KMS-11 (cell line): ENCODE measurements at regions not wholly inside any gene's neighbourhood (a gene's known extent, or its start where the extent isn't known, plus 50 kb on each side); places are given as distances from the start of the nearest gene placed in this dataset.

Experiments used
- H2AFZ ChIP-seq: fragments of 200-600 bp; sonication (generic); 2 replicates; pipeline ENCODE4 v1.6.1; 2016; ENCODE audit warnings: antibody characterized with exemption, mixed run types, low read depth
- H3K27ac ChIP-seq: fragments of 200-600 bp; sonication (generic); 2 replicates; pipeline ENCODE4 v1.6.1; 2016; ENCODE audit warnings: mild to moderate bottlenecking, mixed run types
- H3K27me3 ChIP-seq: fragments of 200-600 bp; sonication (generic); 2 replicates; pipeline ENCODE4 v1.6.1; 2017; ENCODE audit warnings: mild to moderate bottlenecking, low read depth, mixed run types, moderate library complexity; ENCODE audit not compliant: insufficient read depth
- H3K36me3 ChIP-seq: fragments of 200-600 bp; sonication (generic); 2 replicates; pipeline ENCODE4 v1.6.1; 2017; ENCODE audit warnings: mild to moderate bottlenecking, mixed run types; ENCODE audit not compliant: insufficient read depth
- H3K4me1 ChIP-seq: fragments of 200-600 bp; sonication (generic); 2 replicates; pipeline ENCODE4 v1.6.1; 2016; ENCODE audit warnings: mild to moderate bottlenecking, low read depth, mixed run types; ENCODE audit not compliant: poor library complexity, severe bottlenecking
- H3K4me2 ChIP-seq: fragments of 200-600 bp; sonication (generic); 2 replicates; pipeline ENCODE4 v1.7.0; 2016; ENCODE audit warnings: mild to moderate bottlenecking, mixed run types
- H3K4me3 ChIP-seq: fragments of 200-600 bp; sonication (generic); IDR thresholded peaks from 2 replicates; pipeline ENCODE4 v1.6.1; 2017; ENCODE audit warnings: low read depth, low read length, mixed read lengths; ENCODE audit not compliant: insufficient read depth
- H3K79me2 ChIP-seq: fragments of 200-600 bp; sonication (generic); 2 replicates; pipeline ENCODE4 v1.6.1; 2016; ENCODE audit warnings: low read depth, mixed run types; ENCODE audit not compliant: insufficient read depth
- H3K9ac ChIP-seq: fragments of 200-600 bp; sonication (generic); 2 replicates; pipeline ENCODE4 v1.6.1; 2016; ENCODE audit warnings: mild to moderate bottlenecking, mixed run types
- H4K20me1 ChIP-seq: fragments of 200-600 bp; sonication (generic); 2 replicates; pipeline ENCODE4 v1.6.1; 2016; ENCODE audit warnings: mild to moderate bottlenecking, mixed run types; ENCODE audit not compliant: insufficient read depth
- TF ChIP-seq, protein P1 (sequence below): fragments of 200-600 bp; sonication (generic); conservative IDR thresholded peaks from 2 replicates; pipeline ENCODE4 v1.6.1; 2017; ENCODE audit warnings: low read depth, mild to moderate bottlenecking, antibody characterized with exemption, low read length, moderate library complexity, mixed read lengths

DNA sequence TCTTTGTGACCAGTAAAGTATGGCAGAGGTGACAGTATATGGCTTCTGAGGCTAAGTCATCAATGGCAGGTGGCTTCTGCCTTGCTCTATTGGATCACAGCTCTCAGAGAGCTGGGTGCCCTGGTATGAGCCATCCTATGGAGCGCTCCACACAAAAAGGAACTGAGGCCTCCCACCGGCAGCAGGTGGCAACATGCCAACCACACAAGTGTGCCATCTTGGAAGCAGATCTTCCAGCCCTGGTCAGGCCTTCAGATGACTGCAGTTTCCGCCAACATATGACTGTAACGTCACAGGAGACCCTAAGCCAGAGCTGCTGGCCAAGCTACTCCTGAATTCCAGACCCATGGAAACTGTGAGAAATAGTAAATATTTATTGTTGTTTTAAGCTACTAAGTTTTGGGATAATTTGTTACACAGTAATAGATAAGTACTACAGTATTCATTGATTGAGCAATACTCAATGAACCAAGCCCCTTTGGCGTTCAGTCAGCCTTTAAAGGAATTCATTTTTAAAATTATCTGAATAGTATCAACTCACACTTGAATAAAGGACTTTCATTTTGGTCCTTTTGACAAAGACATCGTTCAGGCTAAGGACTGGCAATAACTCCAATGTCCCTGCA lies 69.4 kb upstream of the LHX1 start:
- Histone ChIP-seq H3K4me3 (no peak overlapping the region), H4K20me1 (no peaks in the 10 kb centered on the region), H3K27me3 (no peaks in the 10 kb centered on the region), H3K36me3 (no peaks in the 10 kb centered on the region), H3K27ac (no peak overlapping the region), H3K4me1 (no peaks in the 10 kb centered on the region), H2AFZ (no peak overlapping the region), H3K79me2 (no peaks in the 10 kb centered on the region), H3K9ac (no peak overlapping the region), H3K4me2 (no peak overlapping the region)
- TF ChIP-seq, protein P1, sequence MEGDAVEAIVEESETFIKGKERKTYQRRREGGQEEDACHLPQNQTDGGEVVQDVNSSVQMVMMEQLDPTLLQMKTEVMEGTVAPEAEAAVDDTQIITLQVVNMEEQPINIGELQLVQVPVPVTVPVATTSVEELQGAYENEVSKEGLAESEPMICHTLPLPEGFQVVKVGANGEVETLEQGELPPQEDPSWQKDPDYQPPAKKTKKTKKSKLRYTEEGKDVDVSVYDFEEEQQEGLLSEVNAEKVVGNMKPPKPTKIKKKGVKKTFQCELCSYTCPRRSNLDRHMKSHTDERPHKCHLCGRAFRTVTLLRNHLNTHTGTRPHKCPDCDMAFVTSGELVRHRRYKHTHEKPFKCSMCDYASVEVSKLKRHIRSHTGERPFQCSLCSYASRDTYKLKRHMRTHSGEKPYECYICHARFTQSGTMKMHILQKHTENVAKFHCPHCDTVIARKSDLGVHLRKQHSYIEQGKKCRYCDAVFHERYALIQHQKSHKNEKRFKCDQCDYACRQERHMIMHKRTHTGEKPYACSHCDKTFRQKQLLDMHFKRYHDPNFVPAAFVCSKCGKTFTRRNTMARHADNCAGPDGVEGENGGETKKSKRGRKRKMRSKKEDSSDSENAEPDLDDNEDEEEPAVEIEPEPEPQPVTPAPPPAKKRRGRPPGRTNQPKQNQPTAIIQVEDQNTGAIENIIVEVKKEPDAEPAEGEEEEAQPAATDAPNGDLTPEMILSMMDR, result no peak

DNA sequence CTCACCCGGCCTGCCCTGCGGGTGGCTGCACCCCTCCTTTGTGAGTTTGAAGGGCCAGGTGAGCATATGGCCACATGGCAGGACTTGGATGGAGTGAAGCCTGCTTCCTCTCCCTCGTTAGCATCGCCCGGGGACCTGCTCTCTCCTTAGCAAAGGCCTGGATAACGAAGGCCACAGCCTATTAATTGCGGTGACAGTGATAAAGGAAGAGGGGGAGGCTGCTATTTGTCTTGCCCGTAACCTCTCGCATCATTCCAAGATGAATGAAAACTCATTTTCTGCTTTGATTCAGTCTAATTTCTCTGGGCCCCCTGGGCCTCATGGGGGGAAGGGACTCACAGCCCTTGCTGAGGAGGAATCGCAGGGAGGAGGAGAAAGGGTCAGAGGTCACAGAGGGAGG lies 68.5 kb upstream of the LHX1 start:
- Histone ChIP-seq H3K4me1 (no peaks in the 10 kb centered on the region), H3K9ac (no peak overlapping the region), H3K4me3 (no peak overlapping the region), H3K79me2 (no peaks in the 10 kb centered on the region), H3K4me2 (no peak overlapping the region), H3K27me3 (no peaks in the 10 kb centered on the region), H3K36me3 (no peaks in the 10 kb centered on the region), H2AFZ (no peak overlapping the region), H4K20me1 (no peaks in the 10 kb centered on the region), H3K27ac (no peak overlapping the region)
- TF ChIP-seq, protein P1, result no peak

DNA sequence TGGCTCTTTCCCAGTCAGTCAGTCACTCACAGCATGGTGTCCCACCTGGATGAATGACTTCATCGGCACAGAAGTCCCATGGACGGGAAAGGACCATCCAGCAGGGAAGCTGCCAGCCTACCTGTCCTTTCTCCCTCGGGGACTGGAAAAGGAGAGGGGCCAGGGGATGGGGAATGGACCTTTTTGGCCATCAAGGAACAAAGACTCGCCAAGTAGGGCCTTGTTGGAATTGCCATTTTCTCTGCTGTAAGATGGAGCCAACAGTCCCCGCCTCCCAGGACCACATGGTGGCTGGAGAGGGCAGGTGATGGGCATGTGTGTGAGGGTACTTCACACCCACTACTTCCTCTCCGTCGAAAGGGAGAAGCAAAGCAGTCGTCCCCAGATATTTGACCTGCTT lies 67.8 kb upstream of the LHX1 start:
- TF ChIP-seq, protein P1, result no peak
- no peaks in the 10 kb centered on the region for H3K79me2 ChIP-seq
- H3K27me3 ChIP-seq, result no peaks in the 10 kb centered on the region
- no peak overlapping the region for H3K4me2 ChIP-seq
- H4K20me1 ChIP-seq, result no peaks in the 10 kb centered on the region
- no peak overlapping the region for H3K4me3 ChIP-seq
- H3K36me3 ChIP-seq, result no peaks in the 10 kb centered on the region
- H3K4me1 ChIP-seq, result no peaks in the 10 kb centered on the region
- H2AFZ ChIP-seq, result no peak overlapping the region
- H3K9ac ChIP-seq, result no peak overlapping the region
- H3K27ac ChIP-seq, result no peak overlapping the region

DNA sequence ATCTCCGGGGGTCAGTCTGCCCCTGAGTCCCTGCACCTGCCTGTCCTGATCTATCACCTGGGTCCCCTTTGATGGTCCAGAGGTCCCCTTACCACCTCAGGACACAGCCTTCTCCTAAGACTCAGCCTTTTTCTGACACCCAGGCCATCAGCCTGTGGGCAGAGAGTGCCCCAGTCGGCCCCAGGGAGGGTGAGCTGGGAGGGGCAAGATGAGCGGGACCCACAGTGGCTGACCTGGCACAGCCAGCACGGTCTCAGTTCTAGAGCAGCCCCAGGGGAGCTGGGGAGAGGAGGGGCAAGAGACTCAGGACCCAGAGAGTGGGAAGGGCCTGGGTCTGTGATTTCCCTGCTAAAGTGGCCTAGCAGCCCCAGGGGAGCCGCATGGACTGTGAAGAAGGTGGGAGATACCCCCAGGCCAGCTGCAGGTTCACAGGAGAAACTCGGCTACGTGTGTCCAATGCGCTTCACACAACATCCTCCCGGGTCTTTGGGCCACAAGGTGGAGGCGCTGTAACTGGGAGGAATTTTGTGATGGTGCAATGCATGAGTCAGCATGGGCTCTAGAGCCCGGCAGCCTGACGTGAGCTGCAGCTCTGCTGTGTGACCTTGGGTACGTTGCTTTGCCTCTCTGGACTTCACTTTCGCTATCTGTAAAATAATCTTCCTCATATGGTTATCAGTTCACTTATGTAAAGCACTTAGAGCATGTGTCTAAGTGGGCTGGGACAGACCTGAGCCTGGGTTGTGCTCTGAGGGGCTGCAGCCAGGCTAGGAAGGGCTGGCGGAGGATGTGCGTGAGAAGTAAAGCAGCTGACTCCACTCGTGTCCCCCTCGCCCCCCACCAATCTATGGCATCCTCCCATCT lies 67.2 kb upstream of the LHX1 start:
- no peaks in the 10 kb centered on the region for H3K27me3 ChIP-seq
- no peak overlapping the region for H2AFZ ChIP-seq
- H3K9ac ChIP-seq, result no peak overlapping the region
- H4K20me1 ChIP-seq, result no peaks in the 10 kb centered on the region
- no peaks in the 10 kb centered on the region for H3K79me2 ChIP-seq
- H3K4me1 ChIP-seq, result no peaks in the 10 kb centered on the region
- no peak overlapping the region for H3K4me3 ChIP-seq
- no peak overlapping the region for H3K27ac ChIP-seq
- H3K36me3 ChIP-seq, result no peaks in the 10 kb centered on the region
- TF ChIP-seq, protein P1, result no peak
- H3K4me2 ChIP-seq, result no peak overlapping the region
